ENCODE measurements at regions not wholly inside any gene's neighbourhood (a gene's known extent, or its start where the extent isn't known, plus 50 kb on each side); places are given as distances from the start of the nearest gene placed in this dataset.

- TF ChIP-seq CTCF (IDR thresholded peaks at IDR 0.05; ENCODE audit: low read depth, low read length, missing input control) (no peak), SP1 (IDR thresholded peaks at IDR 0.05) (peak; percentile 54), MAX (IDR thresholded peaks at IDR 0.05) (no peak), YY1 (IDR thresholded peaks at IDR 0.05) (no peak), TAF1 (conservative IDR thresholded peaks at IDR 0.05) (no peak), JUND (IDR thresholded peaks at IDR 0.05) (peak in 1 of 2 donors; percentile 52), EGR1 (IDR thresholded peaks at IDR 0.05; ENCODE audit: low read depth in 2 of 2) (no peak)
Measured at GRCh38 chr5:88470745-88471144, 202.1 kb upstream of the TMEM161B start.
